ENCODE measurements at regions not wholly inside any gene's neighbourhood (a gene's known extent, or its start where the extent isn't known, plus 50 kb on each side); places are given as distances from the start of the nearest gene placed in this dataset.

DNA sequence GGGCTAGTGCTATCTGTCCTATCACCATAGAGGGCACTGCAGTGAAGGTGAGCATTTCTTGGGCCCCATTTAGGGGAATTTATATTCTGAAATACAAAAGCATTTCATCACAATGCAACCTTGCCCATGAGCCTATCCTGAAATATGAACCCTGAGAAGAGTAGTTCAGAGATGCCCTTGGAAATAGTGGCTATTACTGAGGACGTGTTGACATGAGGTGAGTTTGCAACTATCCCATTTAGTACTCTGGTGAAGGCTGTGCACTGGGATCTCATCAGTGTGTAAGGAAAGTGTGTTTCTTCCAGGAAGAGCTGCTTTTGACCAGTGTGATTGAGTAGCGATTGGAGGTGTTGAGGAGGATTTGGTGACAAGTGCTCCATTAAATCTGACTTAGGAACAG is 149.3 kb upstream of the EOLA2 start:
- TF ChIP-seq, protein P1, sequence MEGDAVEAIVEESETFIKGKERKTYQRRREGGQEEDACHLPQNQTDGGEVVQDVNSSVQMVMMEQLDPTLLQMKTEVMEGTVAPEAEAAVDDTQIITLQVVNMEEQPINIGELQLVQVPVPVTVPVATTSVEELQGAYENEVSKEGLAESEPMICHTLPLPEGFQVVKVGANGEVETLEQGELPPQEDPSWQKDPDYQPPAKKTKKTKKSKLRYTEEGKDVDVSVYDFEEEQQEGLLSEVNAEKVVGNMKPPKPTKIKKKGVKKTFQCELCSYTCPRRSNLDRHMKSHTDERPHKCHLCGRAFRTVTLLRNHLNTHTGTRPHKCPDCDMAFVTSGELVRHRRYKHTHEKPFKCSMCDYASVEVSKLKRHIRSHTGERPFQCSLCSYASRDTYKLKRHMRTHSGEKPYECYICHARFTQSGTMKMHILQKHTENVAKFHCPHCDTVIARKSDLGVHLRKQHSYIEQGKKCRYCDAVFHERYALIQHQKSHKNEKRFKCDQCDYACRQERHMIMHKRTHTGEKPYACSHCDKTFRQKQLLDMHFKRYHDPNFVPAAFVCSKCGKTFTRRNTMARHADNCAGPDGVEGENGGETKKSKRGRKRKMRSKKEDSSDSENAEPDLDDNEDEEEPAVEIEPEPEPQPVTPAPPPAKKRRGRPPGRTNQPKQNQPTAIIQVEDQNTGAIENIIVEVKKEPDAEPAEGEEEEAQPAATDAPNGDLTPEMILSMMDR (IDR thresholded peaks at IDR 0.05), result no peak
- TF ChIP-seq, protein P2, sequence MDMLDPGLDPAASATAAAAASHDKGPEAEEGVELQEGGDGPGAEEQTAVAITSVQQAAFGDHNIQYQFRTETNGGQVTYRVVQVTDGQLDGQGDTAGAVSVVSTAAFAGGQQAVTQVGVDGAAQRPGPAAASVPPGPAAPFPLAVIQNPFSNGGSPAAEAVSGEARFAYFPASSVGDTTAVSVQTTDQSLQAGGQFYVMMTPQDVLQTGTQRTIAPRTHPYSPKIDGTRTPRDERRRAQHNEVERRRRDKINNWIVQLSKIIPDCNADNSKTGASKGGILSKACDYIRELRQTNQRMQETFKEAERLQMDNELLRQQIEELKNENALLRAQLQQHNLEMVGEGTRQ (IDR thresholded peaks at IDR 0.05; ENCODE audit: borderline replicate concordance, low read depth, low read length), result no peak
- TF ChIP-seq EZH2phosphoT487 (IDR thresholded peaks at IDR 0.05; ENCODE audit: borderline replicate concordance, low read depth) (no peak), YY1 (IDR thresholded peaks at IDR 0.05; ENCODE audit: low read depth) (no peak), EP300 (IDR thresholded peaks at IDR 0.05; ENCODE audit: borderline replicate concordance in 1 of 2, low read depth in 1 of 2, low read length in 1 of 2) (no peak), POLR2AphosphoS5 (IDR thresholded peaks at IDR 0.05; ENCODE audit: low read depth, low read length) (no peak), REST (IDR thresholded peaks at IDR 0.05; ENCODE audit: low read depth, low read length) (no peak), TAF1 (IDR thresholded peaks at IDR 0.05; ENCODE audit: borderline replicate concordance, low read depth, low read length) (no peak), MXI1 (IDR thresholded peaks at IDR 0.05; ENCODE audit: low read depth, low read length) (no peak), TEAD4 (IDR thresholded peaks at IDR 0.05; ENCODE audit: borderline replicate concordance, insufficient read depth) (no peak), CHD2 (IDR thresholded peaks at IDR 0.05; ENCODE audit: low read length, partially characterized antibody) (no peak), PBX3 (IDR thresholded peaks at IDR 0.05) (no peak), RAD21 (IDR thresholded peaks at IDR 0.05; ENCODE audit: low read length) (no peak), SMC3 (IDR thresholded peaks at IDR 0.05; ENCODE audit: low read depth, low read length) (no peak)
